GM19025 (cell line): ENCODE measurements at regions not wholly inside any gene's neighbourhood (a gene's known extent, or its start where the extent isn't known, plus 50 kb on each side); places are given as distances from the start of the nearest gene placed in this dataset.
A peak's percentile ranks its signal among the peaks of the same experiment; 100 is the strongest.

Experiments used
- ATAC-seq: cut with Tn5 transposase; IDR thresholded peaks from one replicate; pipeline ENCODE4 v1.9.1; 2021; ENCODE audit warnings: mild to moderate bottlenecking, low read depth, moderate library complexity; ENCODE audit not compliant: unreplicated experiment

DNA sequence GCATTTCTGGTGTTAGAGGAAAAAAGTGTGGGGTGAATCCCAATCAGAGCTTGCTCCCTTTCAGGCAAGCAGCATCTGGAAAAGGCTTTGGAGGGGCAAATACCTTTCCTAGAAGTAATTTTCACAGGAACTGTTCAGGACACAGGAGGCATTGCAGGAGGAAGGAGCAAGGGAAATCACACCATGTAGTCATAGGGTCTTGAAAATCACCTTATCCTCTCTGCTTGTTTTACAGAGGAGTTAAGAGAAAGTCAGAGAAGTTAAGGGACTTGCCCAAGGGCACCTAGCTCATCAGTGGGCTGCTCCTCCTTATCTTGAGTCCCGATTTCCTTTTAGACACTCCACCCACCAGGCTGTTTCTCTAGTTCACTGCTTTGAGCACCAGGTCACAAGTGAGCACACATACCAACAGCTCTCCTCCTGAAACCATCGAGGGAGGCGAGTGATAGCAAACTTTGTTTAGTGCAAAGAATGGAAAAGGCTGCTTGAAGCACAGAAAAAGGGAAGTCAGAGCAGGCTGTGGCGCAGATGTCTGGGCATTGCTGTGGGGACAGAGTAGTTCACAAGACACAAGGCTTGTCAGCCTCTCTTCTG lies 89.2 kb upstream of the CXCR4 start:
- peak; percentile 36 for ATAC-seq

DNA sequence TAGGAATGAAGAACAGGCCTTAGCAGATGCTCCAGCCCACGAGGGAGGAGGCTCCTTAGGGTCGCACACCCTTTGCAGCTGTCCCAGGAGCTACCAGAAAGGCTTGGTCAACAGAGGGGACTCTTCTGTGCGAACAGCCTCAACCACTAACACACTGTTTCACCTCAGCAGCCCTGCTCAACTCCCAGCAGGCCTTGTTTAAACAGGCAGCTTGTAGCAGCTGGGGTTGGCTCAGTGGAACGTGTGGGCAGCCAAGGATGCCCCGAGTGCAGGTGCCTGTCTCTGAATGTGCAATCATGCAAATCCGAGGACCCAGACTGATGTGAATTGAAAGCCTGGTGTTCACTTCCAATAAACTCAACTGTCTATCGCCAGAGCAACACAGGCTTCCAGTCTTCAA lies 88.7 kb upstream of the CXCR4 start:
- peak; percentile 97 for ATAC-seq

DNA sequence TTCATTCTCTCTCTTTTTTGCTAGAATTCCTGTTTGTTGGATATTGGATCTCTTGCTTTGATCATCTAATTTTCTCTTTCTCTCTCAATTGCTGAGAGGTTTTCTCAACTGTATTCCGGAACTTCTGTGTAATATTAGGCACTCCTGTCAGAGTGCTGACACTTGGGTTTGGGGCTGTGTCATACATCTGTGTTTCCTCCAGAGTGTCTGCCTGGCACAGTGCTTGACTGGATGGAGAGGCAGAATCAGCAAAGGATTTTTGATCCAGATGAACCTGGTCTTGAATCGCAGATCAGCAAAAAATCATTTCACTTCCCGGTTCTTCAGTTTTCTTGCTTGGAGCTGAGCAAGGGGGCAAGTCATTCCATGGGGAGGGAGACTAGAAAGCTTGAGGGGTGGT lies 87.7 kb upstream of the CXCR4 start:
- no peak for ATAC-seq

DNA sequence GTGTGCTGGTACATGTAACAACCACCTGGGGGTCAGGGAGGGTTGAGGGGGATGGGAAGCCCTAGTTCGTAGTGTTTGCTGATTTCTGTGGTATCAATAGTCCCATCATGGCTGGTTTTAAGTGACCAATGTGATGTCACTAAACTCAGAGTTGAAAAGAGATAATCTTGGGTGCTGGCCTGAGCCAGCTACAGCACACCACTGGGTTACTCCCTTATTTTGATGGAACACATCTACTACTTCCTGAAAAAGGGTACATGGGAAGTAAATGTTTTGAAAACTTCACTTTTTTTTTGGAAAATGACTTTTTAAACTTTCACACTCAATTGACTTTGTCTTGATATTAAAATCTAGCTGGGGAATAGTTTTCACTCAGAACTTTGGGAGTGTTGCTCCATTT lies 87.0 kb upstream of the CXCR4 start:
- ATAC-seq = no peak

DNA sequence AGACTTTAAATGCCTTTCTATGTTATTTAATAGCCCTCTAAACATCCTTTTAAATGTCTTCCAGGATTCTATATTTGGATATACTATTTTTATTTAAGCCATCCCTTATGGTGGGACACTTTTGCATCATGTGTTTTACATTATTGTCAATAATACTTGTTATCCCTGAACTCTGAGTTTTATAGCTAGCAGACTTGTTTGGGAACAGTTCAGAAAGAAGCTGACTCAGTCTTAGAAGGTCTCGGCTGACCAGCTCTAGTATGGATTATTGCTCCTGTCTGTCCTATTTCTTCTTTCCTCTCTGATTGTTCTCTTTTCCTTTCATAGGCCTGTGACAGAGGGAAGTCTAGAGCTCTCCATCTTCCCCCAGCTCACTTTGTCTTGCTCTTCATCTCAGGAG lies 77.3 kb upstream of the CXCR4 start:
- ATAC-seq = no peak

DNA sequence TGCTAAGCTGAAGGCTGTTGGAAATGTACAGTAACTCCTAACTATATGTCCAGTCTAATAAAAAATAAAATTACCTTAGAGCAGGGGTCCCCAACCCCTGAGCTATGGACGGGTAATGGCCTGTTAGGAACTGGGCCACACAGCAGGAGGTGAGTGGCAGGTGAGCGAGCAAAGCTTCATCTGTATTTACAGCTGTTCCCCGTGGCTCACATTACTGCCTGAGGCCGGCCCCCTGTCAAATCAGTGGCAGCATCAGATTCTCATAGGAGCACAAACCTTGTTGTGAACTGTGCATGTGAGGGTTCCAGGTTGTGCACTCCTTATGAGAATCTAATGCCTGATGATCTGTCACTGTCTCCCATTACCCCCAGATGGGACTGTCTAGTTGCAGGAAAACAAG lies 73.1 kb upstream of the CXCR4 start:
- no peak for ATAC-seq

DNA sequence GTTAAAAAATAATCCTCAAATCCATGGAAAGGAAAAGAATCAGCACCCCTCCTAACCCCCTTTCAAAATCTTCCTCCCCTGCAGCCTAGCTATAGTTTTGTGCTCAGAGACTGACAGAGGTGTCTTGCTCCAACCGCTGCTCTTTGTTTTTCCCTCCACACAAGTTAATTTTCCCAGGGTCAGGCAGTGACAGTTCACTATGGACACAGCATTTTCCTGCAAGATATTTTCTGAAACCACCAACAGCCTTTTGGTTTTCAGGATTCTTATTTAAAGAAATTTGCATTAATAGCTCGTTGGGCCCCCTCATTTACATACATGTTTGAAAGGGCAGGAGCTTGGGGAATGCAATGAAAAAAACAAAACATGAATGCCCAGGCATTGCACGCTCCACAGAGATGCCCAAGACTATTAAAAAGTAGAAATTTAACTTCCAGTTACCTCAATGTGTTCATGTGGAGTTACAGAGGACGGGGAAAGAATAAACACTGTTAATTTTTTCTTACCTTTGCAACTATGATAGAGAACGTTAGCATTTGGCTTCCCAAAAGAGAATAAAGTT lies 71.4 kb upstream of the CXCR4 start:
- ATAC-seq = no peak

DNA sequence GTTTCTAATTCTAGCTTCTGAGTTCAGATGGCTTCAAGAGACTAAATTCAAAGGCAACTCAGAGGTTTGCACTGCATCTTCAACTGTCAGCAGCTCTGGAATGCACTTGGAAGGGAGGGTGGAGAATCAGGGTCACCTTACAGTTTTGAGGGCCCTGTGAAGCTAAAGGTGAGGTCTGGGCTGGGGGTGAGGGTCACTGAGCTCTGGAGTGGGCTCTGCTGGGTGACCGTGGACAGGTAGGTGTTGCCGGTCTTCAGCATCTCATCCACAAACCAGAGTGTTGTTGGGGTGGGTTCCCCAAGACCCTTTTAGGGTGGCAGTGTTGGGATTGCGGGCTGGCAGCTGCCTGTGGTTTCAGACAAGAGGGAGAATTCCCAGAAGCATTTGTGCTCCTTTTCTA lies 70.1 kb upstream of the CXCR4 start:
- ATAC-seq = no peak

DNA sequence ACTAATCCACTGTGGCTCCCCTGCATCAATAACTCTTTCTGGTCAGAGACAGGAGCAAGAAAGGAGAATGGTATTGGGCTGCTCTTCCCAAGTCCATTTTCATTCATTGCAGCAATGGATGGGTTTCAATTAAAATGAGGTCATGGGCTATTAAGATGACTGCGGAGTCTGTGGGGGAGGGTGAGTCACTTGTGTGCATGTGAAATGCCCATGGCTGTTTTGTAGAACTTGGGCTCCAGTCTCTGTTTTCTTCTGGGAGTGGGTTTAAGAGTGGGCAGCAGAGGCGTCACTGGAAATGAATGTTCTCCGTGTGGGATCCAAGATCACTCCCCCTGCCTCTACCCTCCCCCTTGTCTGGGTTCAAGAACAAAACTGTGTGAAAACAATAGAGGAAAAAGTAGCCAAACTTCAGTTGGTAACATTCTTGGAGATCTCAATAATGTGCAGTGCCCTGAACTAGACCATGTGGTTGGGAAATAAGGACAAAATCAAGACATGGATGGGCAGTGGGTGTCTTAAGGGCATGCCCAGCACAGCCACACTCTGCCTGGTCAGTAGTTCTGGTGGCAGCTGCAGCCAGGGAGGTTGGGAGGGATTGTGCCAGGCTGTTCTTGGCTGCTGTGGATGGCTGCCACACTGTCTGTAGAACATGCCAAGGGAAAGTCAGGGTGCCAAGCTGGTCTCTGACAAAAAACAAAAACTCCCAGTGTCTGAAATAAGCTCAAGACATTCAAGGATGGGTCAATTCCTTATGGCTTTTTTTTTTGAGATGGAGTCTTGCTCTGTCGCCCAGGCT lies 68.2 kb upstream of the CXCR4 start:
- no peak for ATAC-seq

DNA sequence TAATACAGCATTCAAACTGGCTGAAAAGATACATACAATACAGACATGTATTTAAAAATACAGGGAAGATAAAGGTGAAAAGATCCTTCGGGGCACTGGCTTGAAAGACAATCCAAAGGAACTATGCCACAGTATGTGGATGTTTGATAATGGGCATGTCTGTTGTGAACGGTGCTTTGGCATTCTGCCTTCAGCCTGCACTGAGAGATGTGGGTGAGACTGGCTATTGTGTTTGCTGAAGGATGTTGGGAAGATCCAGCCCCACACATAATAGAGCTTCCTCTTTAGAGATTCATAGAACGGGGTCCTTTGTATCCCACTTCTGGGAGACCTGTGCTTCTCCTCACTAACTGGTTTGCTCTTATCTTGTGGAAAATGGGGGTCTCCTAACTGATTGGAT lies 65.1 kb upstream of the CXCR4 start:
- ATAC-seq = no peak

DNA sequence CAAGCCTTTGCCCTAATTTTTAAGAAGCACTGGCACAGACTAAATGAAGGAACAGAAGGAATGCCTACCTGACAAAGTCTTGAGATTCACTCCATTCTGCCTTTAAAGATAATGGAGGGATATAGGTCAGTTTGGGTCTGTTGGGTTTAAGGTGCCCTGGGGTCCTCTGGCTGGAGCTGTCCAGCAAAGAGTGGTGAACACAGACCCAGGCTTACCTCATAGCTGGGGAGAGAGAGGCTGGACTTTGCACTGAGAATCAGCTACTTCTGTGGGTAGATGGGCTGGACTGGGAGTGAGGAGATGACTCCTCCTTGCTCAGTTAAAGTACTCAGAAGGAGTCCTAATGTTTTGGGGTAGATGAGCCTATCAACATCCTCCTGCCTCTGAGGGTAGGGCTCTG lies 64.4 kb upstream of the CXCR4 start:
- ATAC-seq = no peak

DNA sequence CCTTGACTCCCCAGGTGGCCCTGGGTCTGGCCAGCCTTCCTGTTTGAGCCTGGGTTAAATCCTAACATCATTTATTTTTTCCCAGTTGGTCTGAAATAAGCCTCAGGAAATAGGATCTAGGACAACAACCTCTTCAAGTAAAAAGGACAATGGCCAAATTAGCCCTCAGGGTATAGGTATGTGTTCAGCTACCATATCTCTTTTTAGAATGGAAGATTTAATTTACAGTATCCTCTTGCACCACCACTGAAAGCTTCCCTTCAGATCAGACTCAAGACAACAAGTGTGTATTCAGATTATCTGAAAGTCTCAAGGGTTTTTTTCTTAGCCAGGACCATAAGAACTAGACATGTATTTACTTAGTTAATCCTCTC lies 61.6 kb upstream of the CXCR4 start:
- no peak for ATAC-seq

DNA sequence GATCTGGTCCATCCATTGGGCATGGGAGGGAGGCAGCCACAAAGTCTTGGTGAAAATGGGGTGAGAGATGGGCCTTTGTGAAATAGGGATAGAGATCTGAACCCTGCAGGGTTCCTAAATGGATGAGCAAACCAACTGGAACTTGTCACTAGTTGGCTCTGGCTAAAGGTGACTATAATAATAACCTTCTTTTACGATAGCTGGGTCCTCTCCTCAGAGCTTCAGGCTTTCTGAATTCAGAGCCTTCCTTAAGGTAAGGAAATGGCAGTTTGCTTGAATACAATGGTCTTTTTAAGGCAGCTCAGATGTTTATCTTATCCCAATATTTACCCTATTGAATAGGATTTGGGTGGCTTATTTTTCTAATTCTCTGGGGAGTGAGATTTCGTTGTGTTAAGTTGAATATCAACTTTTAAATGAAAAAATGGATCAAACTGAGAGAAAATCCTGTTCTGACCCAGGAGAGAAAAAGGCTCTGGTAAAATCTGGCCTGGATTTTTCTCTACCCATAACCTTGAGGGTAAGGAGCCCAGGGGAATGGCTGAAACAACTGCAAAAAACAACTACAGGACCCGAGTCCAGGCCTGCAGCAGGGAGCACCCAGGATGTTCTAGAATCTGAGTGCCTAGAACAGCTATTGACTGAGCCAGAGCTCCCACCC lies 61.1 kb upstream of the CXCR4 start:
- ATAC-seq = no peak

DNA sequence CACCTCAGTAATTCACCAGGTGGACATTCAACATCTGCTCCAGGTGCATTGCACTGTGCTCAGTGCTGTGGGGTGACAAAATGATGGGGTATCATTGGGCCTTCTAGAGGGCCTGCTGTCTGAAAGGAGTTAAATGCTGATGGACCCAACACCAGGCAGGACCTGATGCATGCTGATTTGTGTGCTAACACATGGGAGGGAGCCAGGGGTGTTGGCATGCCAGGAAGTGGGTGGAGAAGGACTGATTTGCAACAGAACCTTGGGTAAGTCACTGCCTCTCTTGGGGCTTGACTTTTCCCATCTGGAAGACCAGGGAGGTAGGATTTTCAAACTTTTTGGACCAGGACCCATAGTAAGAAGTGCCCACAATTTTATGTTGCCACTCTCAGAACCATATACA lies 57.9 kb upstream of the CXCR4 start:
- no peak for ATAC-seq

DNA sequence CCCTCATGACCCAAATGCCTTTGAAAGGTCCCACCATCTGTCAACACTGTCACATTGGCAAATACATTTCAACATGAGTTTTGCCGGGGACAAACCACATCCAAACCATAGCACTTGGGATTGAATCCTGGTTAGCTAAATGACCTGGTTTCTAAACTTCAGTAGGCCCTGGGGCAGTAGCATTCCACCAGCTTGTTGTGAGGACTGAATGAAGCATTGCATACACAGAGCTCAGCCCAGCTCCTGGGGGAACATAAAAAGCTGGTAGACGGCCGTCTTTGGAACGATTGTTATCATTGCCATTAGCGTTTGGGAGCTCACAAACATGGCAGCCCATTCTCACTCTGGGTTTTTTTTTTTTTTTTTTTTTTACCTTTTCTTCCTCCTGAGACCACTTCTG lies 57.5 kb upstream of the CXCR4 start:
- no peak for ATAC-seq

DNA sequence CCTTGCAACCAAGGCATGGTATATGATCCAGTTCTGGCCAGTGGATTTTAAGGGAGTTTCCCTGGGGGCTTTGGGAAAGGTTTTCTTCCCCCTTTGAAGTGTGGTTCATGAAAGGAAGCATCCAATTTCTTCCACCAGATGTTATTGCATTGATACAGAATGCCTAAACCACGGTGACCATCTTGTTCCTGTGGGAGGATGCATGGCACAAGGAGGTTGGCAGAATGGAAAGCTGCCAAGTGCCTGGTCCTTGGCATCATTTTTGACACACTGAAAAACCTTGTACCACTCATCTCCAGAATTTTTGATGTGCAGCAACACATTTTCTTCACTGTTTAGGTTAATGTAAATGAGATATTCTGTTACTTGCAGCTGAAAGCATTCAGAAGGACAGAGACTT lies 55.2 kb upstream of the CXCR4 start:
- ATAC-seq = no peak

DNA sequence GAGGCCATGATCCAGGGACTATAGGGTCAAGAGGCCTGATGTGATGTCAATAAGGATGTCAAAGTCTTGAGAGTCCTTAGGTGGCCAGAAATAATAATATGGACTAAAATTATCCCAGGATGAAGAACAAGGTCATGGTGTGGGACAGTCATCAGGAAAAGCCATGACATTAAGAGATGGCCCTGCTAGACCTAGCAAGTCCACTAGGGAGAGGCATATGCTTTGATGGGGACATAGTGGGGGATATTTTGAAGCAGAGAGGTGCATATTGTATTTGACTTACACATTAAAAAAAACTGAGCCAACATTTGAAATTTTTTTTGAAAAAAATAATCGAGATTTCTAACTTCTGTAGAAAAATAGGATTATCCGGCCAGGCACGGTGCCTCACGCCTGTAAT lies 53.3 kb upstream of the CXCR4 start:
- no peak for ATAC-seq

DNA sequence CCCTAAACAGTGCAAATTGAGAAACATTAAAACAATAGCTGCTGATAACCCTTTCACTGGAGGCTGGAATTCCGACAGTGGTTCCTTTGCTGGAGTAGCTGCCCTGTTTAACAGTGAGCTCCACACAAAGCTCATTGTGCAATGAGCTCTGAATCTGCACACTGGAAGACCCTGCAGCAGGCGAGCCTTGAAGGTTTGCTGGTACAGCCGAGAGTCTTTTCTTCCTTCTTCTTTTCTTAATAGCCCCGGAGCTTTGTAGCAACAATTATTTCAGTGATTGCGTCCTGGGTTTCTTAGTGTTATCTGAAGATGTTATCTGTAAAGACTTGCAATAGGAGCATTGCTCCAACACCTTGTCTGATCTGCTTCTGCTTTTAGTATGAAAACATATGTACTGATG lies 50.8 kb upstream of the CXCR4 start:
- ATAC-seq = no peak

DNA sequence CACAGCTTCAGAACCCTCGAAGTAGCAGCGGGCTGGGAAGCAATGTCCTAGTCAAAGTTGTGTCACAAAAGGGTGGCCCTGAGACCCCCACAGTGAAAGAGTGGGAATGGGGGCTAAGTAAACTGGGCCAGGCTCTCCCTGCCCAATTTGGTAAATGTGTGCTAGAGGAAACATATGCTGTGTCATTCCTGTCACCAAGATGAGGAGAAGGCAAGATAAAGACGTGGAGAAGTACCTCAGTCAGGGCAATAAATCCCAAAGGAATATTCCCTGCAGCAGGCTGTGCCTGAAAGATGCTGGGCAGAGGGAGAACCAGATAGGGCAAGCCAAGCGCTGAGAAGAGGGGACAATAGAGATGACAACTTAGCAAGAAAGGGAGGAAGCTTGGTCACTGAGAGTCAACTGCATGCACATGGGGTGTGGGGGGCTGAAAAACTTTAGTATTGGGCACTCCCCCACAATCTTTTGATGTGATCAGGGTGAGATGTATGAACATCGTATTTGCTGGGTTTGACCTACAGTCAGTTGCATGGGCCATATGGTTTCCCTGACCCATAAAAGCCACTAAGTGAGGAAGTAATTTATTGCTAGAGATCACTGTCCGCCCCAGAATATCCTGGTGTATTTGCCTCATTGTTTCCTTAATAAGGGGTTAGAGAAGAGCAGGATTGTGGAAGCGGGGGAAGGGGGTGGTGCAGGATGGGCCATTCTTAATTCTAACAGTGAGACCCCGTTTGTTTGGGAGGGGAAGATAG lies 49.9 kb upstream of the CXCR4 start:
- ATAC-seq = no peak
